Umbilical cord (tissue), 1 donor: ENCODE measurements at regions not wholly inside any gene's neighbourhood (a gene's known extent, or its start where the extent isn't known, plus 50 kb on each side); places are given as distances from the start of the nearest gene placed in this dataset.
"Not testable (repeated sequence)": the region's sequence is repeated elsewhere in the genome, so short reads cannot be mapped to it uniquely, and the experiment has no call there.

Experiments
- DNase-seq: peaks from one replicate; pipeline ENCODE4 v3.0.0-alpha.2; 2015; ENCODE audit warnings: low spot score

DNA sequence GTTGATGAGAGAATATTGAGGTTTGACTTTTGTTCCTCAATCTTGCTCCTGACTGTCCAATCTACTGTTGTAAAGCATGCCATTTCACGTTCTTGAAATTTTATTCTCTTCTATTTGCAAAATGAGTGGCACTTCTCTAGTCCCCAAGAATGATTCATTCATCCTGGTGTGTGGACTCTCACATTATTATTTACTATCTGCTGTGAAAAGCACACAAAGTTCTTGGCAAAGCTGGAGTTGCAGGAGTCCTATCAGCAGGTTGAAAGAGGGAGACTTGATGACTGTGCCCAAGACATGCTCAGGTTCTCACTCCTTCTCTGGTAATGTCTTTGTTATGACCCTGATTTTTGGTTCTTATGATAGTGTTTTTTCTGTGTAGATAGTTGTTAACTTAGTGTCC lies 382.6 kb downstream of the DMRTA1 start:
- DNase-seq, result no peak

DNA sequence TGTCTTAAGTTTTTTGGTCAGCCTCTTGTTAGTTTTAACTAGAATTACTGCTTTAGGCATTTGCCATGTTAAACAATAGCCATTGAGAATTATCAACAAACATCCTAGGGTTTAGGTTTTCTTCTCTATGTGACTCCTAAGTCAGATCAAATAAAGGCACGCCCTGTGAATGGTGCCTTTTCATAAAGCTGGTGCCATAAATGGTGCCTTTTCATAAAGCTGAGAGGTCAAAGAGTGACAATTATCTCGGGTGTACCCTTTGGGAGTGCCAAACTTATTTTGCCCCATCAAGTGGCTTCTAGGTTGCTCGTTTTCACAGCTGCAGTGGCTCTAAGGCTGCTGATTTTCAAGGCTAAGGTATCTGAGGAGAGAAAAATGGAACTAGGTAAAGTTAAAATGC lies 391.6 kb downstream of the DMRTA1 start:
- no peak for DNase-seq

DNA sequence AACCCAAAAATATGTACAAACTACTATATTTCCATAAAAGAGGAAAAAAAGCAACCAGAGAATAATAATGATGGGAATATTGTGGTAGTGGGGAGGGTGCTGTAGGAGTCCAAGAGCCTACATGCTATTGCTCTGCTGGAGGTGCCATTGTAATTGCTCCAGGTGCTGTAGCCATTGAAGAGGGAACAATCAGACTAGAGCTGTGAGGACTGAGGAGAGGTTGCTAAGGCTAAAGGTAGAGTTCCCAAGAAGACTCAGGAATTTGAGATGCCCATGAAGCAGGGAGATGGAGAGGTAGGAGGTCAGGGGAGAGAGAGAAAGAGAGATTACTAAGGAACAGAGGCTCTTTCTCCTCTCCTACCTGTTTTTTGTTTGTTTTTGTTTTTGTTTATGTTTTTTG lies 394.0 kb downstream of the DMRTA1 start:
- DNase-seq, result no peak

DNA sequence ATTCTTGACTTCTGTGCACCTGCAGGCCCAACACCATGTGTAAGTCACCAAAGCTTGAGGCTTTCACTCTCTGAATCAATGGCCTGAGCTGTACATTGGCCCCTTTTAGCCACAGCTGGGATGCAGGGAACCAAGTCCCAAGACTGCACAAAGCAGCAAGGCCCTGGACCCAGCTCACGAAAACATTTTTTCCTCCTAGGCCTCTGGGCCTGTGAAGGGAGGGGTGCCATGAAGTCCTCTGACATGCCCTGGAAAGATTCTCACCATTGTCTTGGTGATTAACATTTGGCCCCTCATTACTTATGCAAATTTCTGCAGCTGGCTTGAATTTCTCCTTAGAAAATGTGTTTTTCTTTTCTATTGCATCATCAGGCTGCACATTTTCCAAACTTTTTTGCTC lies 398.6 kb downstream of the DMRTA1 start:
- DNase-seq, result not testable (repeated sequence)

GRCh38 chr9:22855980-22856379 lies 409.4 kb downstream of the DMRTA1 start:
- no peak for DNase-seq

DNA sequence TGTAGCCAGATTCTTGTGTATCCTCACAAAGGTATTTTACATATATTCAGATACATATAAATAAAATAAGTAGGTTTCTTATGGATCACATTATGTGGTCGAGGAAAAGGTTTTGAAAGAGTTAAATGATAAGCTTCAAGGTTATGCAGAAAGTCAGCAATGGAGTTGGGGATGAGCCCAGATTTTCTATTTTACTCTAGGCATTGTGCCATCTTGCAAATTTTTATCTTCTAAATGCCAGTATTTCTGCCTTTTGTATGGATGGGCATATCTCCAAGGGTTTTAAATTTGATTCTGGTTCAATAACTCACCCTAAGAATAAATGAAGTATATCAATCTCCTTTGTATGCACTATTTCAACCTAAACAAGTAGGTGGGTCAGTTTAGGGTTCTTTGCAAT lies 410.7 kb downstream of the DMRTA1 start:
- DNase-seq, result no peak

GRCh38 chr9:22863106-22863505 lies 416.5 kb downstream of the DMRTA1 start:
- DNase-seq, result no peak

- no peak for DNase-seq
These were observed 417.1 kb downstream of the DMRTA1 start for GRCh38 chr9:22863736-22864135.

DNA sequence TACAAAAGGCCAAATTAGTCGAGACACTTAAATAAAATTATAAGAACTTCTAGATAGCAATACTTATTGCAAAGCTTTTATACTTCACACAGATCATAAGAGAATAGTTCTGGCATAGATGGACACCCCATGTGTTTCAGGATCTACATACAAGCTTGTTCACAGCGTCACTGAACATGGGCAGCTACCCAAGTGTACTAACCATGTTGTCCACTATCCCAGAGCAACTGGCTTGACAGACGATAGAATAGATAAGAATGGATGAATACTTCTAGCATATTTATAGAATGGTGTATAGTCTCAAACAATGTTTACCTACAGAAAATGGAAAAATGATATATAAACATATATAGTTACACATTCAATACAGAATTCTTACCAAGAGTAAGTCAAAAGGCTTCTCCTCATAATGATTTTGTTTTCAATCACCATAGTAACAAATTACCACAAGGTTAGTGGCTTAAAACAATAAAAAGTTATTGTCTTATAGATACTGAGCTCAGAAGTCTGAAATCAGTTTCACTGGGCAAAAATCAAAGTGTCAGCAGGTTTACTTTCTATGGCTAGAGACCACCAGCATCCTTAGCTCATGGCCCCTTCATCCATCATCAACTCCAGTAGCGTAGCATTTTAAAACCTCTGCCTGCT lies 446.7 kb downstream of the DMRTA1 start:
- no peak for DNase-seq

DNA sequence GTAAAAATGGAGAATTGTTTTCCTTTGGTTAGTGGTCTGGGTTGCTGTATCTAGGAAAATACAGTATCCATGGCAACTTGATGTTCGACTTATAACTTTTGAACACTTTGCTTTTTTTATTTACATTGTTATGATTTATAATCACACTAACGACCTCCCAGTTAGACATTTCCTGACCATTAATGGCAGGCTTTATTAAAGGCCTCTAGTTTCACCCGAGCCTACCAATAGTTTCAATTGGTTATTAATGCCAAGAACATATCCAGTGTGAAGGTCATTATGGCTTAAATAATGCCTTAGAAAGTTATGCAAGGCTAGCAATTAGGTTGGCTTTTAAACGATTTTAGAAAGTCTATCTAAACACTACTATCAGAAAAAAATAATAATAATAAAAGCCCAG lies 452.0 kb downstream of the DMRTA1 start:
- DNase-seq, result no peak

- no peak for DNase-seq
These were observed 465.0 kb downstream of the DMRTA1 start for GRCh38 chr9:22911632-22912031.

GRCh38 chr9:22913026-22913425 lies 466.4 kb downstream of the DMRTA1 start:
- no peak for DNase-seq

- DNase-seq, result no peak
These were observed 466.9 kb downstream of the DMRTA1 start for GRCh38 chr9:22913518-22913917.

- DNase-seq, result no peak
These were observed 469.5 kb downstream of the DMRTA1 start for GRCh38 chr9:22916148-22916547.

DNA sequence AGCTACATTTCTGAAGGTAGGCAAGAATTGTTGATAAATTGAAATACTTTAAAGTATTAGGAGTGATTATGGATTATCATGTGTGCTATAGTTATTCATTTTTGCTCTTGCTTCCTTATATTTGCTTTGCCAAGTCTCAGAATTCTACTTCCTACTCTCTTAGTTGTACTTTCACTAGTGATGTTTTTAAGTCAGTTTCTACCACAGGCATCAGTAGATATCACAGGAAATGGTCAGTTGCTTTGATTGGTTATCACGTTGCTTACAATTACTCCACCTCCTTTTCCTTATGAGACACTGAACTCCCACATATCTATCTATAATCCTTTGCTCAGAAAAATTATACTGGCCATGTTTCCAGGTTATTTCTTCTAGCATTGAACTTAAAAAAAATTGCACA lies 472.8 kb downstream of the DMRTA1 start:
- no peak for DNase-seq

- DNase-seq, result no peak
These were observed 475.1 kb downstream of the DMRTA1 start for GRCh38 chr9:22921742-22922141.

DNA sequence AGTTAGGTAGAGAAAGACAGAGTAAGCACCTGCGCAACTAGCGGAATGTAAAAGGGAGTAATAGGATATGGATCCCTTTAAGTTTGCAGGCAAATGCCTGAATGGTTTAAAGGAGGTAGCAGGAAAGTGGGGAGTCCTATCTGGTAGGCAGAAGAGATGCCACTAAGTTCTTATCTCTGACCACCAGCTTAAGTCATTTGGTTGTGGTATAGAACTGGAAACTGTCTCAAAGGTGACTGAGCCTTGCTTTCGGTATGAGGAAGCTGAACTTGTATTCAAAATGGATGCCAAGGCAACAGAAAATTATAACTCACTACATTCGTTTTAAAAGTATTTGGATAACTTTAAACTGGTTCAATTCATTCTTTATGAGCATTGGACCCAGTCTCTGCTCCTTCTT lies 475.6 kb downstream of the DMRTA1 start:
- no peak for DNase-seq

- DNase-seq, result no peak
These were observed 507.9 kb downstream of the DMRTA1 start for GRCh38 chr9:22954550-22954949.

DNA sequence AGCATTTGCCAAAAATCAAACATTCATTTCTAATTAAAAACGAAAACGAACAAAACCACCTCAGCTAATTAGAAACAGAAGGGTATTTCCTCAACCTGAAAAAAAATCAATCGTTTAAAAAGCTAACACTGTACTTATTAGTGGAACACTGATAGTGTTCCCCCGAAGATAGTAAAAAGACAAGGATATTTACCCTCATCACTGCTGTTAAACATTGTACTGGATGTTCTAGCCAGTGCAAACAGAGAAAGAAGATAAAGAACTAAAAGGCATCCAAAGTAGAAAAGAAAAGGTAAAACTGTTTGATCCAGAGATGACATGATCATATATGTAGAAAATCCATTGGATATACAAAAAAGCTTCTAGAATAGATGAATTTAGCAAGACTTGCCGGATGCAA lies 508.3 kb downstream of the DMRTA1 start:
- DNase-seq, result no peak

DNA sequence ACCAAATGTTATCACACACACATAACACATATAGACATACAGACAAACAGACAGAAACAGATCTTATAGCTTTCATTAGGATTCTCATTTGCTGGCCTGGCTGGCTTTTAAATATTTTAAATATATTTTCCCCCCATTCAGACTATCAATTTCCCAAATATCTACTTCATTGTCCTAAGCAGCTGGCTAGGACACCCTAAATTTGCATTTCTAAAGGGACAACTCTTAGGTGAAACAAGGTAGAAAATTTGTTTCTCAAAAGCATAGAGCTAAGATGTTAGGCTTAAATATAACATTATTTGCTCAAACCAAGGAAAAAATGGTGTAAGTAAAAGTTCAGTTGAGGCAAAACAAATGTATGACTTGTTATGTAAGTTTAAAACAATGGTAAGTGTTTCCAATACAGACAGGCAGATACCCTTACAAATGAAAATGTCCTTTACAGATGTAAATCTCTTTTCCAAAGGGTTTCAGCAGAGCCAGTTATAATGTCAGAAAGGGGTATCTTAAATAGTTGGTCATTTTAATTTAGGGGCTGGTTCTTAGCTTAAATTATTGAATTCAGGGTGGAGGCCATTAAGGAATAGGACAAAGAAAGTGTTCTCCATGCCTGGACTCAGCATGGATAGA lies 522.8 kb downstream of the DMRTA1 start:
- DNase-seq, result no peak

DNA sequence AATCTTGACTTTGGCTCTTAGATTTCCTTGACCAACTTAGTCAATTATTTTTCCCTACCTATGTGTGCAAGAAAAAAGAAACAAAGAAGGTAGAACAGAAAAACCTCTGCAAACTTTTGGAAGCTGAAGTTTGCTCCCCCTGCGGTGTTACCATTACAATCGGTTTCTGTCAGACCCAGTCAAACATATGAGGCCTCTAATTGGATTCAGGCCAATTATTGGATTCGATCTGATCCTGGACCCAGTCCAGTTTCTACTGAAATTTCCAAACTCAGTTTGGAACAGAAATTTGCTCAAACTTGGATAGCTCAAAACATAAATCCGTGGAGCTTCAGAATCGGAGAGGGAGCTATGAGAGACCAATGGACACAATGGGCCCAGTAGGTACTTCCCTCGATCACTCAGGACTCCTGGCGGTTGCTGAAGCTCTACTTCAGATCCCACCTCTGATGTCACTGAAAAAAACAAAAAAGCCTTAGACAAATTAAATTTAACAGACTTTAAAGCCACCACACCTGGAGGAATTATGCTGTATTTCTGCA lies 523.9 kb downstream of the DMRTA1 start:
- no peak for DNase-seq

- DNase-seq, result no peak
These were observed 529.3 kb downstream of the DMRTA1 start for GRCh38 chr9:22975951-22976350.

- no peak for DNase-seq
These were observed 529.8 kb downstream of the DMRTA1 start for GRCh38 chr9:22976454-22976853.

- DNase-seq, result not testable (repeated sequence)
These were observed 533.8 kb downstream of the DMRTA1 start for GRCh38 chr9:22980429-22980828.
